ENCODE measurements at regions not wholly inside any gene's neighbourhood (a gene's known extent, or its start where the extent isn't known, plus 50 kb on each side); places are given as distances from the start of the nearest gene placed in this dataset.

- ATAC-seq (no peak), DNase-seq (no peak)
- intact Hi-C loops (cut with DNase I): no loop called here
Measured at GRCh38 chr1:104745875-104746274, 996.2 kb downstream of the AMY1C start.

GRCh38 chr1:104746994-104747393 is 997.3 kb downstream of the AMY1C start:
- DNase-seq: no peak
- intact Hi-C loops (cut with DNase I): no loop called here
- ATAC-seq: no peak

GRCh38 chr1:104760017-104760416 is 1010.3 kb downstream of the AMY1C start:
- no peak for DNase-seq
- intact Hi-C loops (cut with DNase I): no loop called here

GRCh38 chr1:104761961-104762570 is 1012.4 kb downstream of the AMY1C start:
- intact Hi-C loops (cut with DNase I): no loop called here
- ATAC-seq: no peak
- DNase-seq: no peak

More at GRCh38 chr1:104760017-104760416, 1010.3 kb downstream of the AMY1C start:
- no peak for ATAC-seq

- no peak for ATAC-seq
- intact Hi-C loops (cut with DNase I): no loop called here
- DNase-seq: no peak
Measured at GRCh38 chr1:104765085-104765484, 1015.4 kb downstream of the AMY1C start.

- no peak for ATAC-seq
- DNase-seq: no peak
- intact Hi-C loops (cut with DNase I): no loop called here
Measured at GRCh38 chr1:104768466-104768865, 1018.8 kb downstream of the AMY1C start.

- DNase-seq: no peak
- no peak for ATAC-seq
- intact Hi-C loops (cut with DNase I): loop anchor here in 1 of 2 donors (5.0 kb wide), 1 partner anchor 827 kb away; no protein-coding TSS in a partner anchor
Measured at GRCh38 chr1:104780470-104781078, 1030.9 kb downstream of the AMY1C start.

- DNase-seq: no peak
- no peak for ATAC-seq
- intact Hi-C loops (cut with DNase I): no loop called here
Measured at GRCh38 chr1:104785575-104786187, 1036.0 kb downstream of the AMY1C start.

- ATAC-seq: no peak
- intact Hi-C loops (cut with DNase I): no loop called here
- DNase-seq: no peak
Measured at GRCh38 chr1:104787866-104788510, 1038.3 kb downstream of the AMY1C start.

- DNase-seq (no peak), ATAC-seq (no peak)
- intact Hi-C loops (cut with DNase I): no loop called here
Measured at GRCh38 chr1:104791030-104791429, 1041.3 kb downstream of the AMY1C start.

- DNase-seq: no peak
- intact Hi-C loops (cut with DNase I): no loop called here
- ATAC-seq: no peak
Measured at GRCh38 chr1:104794035-104794434, 1044.3 kb downstream of the AMY1C start.

- intact Hi-C loops (cut with DNase I): no loop called here
- DNase-seq (no peak), ATAC-seq (no peak)
Measured at GRCh38 chr1:104795931-104796330, 1046.2 kb downstream of the AMY1C start.

- intact Hi-C loops (cut with DNase I): no loop called here
- DNase-seq (no peak), ATAC-seq (no peak)
Measured at GRCh38 chr1:104797982-104798381, 1048.3 kb downstream of the AMY1C start.

- DNase-seq (no peak), ATAC-seq (no peak)
- intact Hi-C loops (cut with DNase I): no loop called here
Measured at GRCh38 chr1:104801344-104801743, 1051.6 kb downstream of the AMY1C start.

- DNase-seq: no peak
- intact Hi-C loops (cut with DNase I): no loop called here
- no peak for ATAC-seq
Measured at GRCh38 chr1:104804147-104804546, 1054.4 kb downstream of the AMY1C start.

GRCh38 chr1:104807590-104807989 is 1057.9 kb downstream of the AMY1C start:
- ATAC-seq: no peak
- intact Hi-C loops (cut with DNase I): no loop called here
- DNase-seq: no peak

- ATAC-seq (no peak), DNase-seq (no peak)
- intact Hi-C loops (cut with DNase I): no loop called here
Measured at GRCh38 chr1:104825401-104825800, 1075.7 kb downstream of the AMY1C start.

- no peak for ATAC-seq
- intact Hi-C loops (cut with DNase I): no loop called here
- no peak for DNase-seq
Measured at GRCh38 chr1:104830534-104830933, 1080.8 kb downstream of the AMY1C start.

- intact Hi-C loops (cut with DNase I): no loop called here
- DNase-seq (no peak), ATAC-seq (no peak)
Measured at GRCh38 chr1:104852151-104852550, 1102.5 kb downstream of the AMY1C start.

- no peak for ATAC-seq
- intact Hi-C loops (cut with DNase I): no loop called here
- DNase-seq: no peak
Measured at GRCh38 chr1:104853276-104853675, 1103.6 kb downstream of the AMY1C start.

All from left cardiac atrium (tissue), 4 donors.